ENCODE measurements at regions not wholly inside any gene's neighbourhood (a gene's known extent, or its start where the extent isn't known, plus 50 kb on each side); places are given as distances from the start of the nearest gene placed in this dataset.

- H3K4me3 ChIP-seq (ENCODE audit: low read depth, low read length): no peak overlapping the region
- POLR2A ChIA-PET: no interaction called here
- TF ChIP-seq, protein P1, sequence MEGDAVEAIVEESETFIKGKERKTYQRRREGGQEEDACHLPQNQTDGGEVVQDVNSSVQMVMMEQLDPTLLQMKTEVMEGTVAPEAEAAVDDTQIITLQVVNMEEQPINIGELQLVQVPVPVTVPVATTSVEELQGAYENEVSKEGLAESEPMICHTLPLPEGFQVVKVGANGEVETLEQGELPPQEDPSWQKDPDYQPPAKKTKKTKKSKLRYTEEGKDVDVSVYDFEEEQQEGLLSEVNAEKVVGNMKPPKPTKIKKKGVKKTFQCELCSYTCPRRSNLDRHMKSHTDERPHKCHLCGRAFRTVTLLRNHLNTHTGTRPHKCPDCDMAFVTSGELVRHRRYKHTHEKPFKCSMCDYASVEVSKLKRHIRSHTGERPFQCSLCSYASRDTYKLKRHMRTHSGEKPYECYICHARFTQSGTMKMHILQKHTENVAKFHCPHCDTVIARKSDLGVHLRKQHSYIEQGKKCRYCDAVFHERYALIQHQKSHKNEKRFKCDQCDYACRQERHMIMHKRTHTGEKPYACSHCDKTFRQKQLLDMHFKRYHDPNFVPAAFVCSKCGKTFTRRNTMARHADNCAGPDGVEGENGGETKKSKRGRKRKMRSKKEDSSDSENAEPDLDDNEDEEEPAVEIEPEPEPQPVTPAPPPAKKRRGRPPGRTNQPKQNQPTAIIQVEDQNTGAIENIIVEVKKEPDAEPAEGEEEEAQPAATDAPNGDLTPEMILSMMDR (IDR thresholded peaks at IDR 0.05; ENCODE audit: insufficient read depth, low read length, missing control alignments): no peak
- CTCF ChIA-PET: no interaction called here
- DNase-seq (ENCODE audit: low read depth, low spot score): no peak
Measured at GRCh38 chrX:104513162-104513561, 52.8 kb upstream of the IL1RAPL2 start.

- H3K4me3 ChIP-seq (ENCODE audit: low read depth, low read length): no peak overlapping the region
- ChIA-PET CTCF (no interaction called here), POLR2A (no interaction called here)
- TF ChIP-seq, protein P1 (IDR thresholded peaks at IDR 0.05; ENCODE audit: insufficient read depth, low read length, missing control alignments): no peak
- DNase-seq (ENCODE audit: low read depth, low spot score): no peak
Measured at GRCh38 chrX:104510801-104511200, 55.2 kb upstream of the IL1RAPL2 start.

GRCh38 chrX:104502460-104502859, 63.5 kb upstream of the IL1RAPL2 start:
- ChIA-PET POLR2A (no interaction called here), CTCF (no interaction called here)
- TF ChIP-seq, protein P1 (IDR thresholded peaks at IDR 0.05; ENCODE audit: insufficient read depth, low read length, missing control alignments): no peak
- no peak overlapping the region for H3K4me3 ChIP-seq (ENCODE audit: low read depth, low read length)
- no peak for DNase-seq (ENCODE audit: low read depth, low spot score)

- CTCF ChIA-PET: no interaction called here
Measured at GRCh38 chrX:104488811-104489210, 77.2 kb upstream of the IL1RAPL2 start.

DNA sequence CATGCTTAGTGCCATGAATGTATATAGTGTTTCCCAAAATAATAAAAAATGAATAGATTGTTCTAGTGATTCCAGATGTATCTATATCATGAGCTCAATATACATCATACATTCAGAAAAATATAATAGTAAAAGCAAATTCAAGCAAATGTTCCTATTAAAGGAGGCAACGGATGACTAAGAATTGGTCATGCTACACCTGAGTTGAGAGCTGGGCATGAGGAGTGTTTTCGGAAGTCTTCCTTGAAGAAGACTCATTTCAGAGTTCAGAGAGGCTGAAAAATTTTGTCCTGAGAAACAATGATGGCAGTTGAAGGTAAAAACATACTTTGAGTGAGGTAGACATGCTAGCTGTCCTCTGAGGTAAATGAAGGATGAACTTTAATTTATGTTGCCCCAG, 79.3 kb upstream of the IL1RAPL2 start:
- DNase-seq (ENCODE audit: low read depth, low spot score): no peak
- no peak overlapping the region for H3K4me3 ChIP-seq (ENCODE audit: low read depth, low read length)
- CTCF ChIA-PET: no interaction called here
- POLR2A ChIA-PET: no interaction called here
- TF ChIP-seq, protein P1 (IDR thresholded peaks at IDR 0.05; ENCODE audit: insufficient read depth, low read length, missing control alignments): no peak

More at GRCh38 chrX:104488811-104489210, 77.2 kb upstream of the IL1RAPL2 start:
- no peak overlapping the region for H3K4me3 ChIP-seq (ENCODE audit: low read depth, low read length)
- no peak for DNase-seq (ENCODE audit: low read depth, low spot score)
- TF ChIP-seq, protein P1 (IDR thresholded peaks at IDR 0.05; ENCODE audit: insufficient read depth, low read length, missing control alignments): no peak
- POLR2A ChIA-PET: no interaction called here

DNA sequence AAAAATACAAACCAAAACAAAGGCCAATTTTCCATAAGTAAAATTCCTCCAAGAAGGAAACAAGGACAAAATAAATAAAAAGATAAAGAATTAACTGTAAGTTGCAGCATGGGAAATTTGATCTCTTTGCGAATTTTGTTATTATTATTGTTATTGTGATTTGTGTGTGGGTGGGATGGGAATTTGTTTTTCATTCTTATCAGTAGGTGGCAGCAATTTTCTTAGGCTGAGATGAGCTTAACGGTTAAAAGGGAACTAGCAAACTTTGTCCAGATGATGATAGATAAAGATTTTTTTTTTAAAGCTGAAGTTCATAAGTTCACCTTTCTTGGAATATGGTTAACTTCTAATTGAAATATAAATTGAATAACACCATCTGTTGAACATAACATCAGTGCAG, 83.2 kb upstream of the IL1RAPL2 start:
- H3K4me3 ChIP-seq (ENCODE audit: low read depth, low read length): no peak overlapping the region

More for the DNA sequence above, 83.2 kb upstream of the IL1RAPL2 start:
- ChIA-PET POLR2A (no interaction called here), CTCF (no interaction called here)
- TF ChIP-seq, protein P1 (IDR thresholded peaks at IDR 0.05; ENCODE audit: insufficient read depth, low read length, missing control alignments): no peak
- no peak for DNase-seq (ENCODE audit: low read depth, low spot score)

Data from AG04449 (cell line).